HG03442 (cell line): ENCODE measurements at regions not wholly inside any gene's neighbourhood (a gene's known extent, or its start where the extent isn't known, plus 50 kb on each side); places are given as distances from the start of the nearest gene placed in this dataset.
A peak's percentile ranks its signal among the peaks of the same experiment; 100 is the strongest.
"Not testable (repeated sequence)": the region's sequence is repeated elsewhere in the genome, so short reads cannot be mapped to it uniquely, and the experiment has no call there.

ENCODE experiments used
- ATAC-seq: cut with Tn5 transposase; IDR thresholded peaks from one replicate; pipeline ENCODE4 v1.9.1; 2021; ENCODE audit warnings: mild to moderate bottlenecking, moderate library complexity; ENCODE audit not compliant: unreplicated experiment

- not testable (repeated sequence) for ATAC-seq
These were observed 246.7 kb upstream of the TP53TG3C start for GRCh38 chr16:32947336-32947735.

DNA sequence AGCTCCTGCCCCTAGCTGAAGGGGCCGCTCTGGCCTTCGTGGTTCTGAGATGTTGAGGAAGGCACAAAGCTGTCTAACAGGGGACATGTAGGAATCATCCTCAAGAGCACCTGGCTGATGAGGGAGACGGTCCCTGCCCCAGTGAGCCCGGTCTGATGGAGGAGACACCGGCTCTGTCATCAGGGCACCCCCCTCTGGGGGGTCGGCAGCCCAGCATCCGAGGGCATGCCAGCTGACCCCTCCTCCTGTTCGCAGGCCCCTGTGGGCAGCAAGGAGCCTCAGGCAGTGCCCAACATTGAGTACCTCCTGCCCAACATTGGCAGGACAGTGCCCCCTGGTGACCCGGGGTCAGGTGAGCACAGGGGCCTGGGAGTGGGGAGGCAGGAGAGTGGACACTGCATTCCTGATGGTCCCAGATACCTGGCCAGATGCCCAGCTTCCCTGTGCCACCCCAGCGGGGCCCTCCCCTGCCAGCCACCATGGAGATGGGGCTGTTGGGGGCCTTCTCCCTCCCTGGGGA lies 247.9 kb upstream of the TP53TG3C start:
- ATAC-seq: not testable (repeated sequence)

- not testable (repeated sequence) for ATAC-seq
These were observed 248.7 kb upstream of the TP53TG3C start for GRCh38 chr16:32945311-32945710.

DNA sequence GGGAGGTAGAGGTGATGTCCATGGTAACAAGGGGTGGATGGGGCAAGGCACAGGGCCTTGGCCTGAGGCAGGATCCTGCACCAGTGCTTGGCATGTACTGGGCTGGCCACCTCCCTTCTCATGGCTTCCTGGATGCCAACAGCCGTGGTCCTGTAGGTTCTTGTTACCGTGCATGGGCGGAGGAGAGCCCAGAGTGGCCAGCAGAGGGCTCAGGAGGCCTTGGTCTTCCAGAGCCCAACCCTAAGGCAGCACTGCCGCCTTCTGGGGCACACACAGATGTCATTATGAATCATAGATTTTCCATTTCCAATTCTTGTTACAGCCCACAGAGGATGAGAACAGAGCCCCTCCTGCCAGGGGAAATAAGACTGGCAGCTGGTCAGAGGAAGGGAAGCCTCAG lies 254.2 kb upstream of the TP53TG3C start:
- ATAC-seq: not testable (repeated sequence)

DNA sequence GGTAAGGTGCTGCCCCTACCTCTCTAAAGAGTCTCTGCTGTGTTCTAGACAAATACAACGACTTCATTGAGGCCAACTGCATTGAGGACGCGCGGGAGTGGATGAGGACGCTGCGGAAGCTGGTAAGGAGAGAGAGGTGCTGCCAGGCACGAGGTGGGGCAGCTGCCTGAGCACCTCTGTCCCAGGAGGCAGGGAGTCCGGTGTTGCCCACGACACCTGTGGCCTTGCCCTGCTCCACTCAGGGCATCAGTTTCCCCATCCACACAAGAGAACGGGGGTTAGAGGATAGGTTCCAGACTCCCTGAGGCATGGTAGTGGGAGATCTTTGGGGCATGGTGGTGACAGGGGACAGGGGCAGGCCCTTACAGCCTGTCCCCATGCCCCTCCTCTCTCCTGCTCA lies 256.1 kb upstream of the TP53TG3C start:
- ATAC-seq: not testable (repeated sequence)

DNA sequence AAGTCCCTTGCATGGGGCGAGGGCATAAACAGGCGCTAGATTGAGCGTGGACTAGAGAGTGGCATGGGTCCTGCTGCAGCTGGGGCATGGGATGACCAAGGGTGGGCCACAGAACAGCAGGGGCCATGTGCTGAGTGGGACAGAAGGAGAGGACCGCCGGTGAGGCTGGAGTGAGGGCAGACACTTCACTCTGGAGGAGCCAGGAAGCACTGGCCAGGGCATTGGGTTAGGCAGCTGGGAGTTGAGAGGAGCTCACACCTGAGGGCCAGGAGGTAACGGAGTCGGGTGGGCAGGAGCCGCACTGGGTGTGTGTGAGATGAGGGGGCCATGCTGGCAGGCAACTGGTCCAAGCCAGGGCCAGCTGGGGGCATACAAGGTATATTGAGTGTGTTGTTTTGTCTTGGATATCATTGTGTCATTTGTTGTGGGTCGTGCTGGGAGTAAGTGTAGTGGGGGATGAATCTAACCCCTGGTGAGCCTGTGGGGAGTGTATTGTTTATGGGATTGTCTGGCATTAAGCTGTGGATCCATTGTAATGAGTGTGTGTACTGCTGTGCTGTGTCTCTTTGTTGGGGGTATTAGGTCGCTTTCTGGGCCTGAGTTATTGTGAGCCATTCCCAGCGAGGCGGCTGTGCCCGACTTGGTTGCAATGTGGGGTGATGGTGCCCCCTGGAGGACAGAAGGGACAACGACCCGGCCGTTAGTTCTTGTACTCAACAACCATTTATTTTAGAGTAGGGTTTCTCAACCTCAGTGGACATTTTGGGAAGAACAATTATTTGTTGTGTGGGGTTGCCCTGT lies 256.5 kb upstream of the TP53TG3 start:
- ATAC-seq: peak; percentile 61

DNA sequence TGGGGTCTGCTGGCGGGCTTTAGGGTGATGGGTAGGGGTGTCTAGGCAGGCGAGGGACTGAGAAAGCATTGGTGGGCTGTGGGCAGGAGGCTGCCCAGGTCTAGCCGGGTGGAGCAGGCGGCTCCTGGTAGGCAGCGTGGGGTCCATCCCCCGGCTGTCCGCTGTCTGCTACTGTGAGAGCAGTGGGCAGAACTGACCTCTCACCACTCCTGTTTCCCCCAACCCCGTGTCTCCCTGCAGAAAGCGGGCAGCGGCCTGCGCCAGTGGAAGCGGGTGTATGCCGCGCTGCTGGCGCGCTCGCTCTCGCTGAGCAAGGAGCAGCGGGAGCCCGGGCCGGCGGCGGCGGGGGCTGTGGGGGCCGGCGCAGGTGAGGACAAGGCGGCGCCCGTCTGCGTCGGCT lies 249.2 kb upstream of the TP53TG3 start:
- not testable (repeated sequence) for ATAC-seq

DNA sequence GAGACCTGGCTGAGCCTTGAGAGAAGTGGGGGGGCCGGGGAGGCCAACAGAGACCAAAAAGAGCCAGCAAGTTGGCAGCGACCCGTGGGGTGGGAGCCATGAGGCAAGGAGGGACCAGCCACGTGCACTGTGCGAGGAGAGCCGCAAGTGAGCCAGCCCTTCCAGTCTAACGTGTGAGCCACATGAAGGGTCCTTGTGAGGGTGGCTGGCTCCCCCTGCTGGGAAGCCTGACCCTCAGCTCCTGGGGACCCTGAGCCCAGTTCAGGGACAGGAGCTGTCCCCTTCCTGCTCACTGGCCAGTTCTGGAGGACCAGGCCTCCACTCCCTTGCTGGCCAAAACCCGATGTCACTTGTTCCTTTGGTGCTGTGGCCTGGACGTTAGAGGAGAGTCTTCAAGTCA lies 246.6 kb upstream of the TP53TG3 start:
- not testable (repeated sequence) for ATAC-seq

DNA sequence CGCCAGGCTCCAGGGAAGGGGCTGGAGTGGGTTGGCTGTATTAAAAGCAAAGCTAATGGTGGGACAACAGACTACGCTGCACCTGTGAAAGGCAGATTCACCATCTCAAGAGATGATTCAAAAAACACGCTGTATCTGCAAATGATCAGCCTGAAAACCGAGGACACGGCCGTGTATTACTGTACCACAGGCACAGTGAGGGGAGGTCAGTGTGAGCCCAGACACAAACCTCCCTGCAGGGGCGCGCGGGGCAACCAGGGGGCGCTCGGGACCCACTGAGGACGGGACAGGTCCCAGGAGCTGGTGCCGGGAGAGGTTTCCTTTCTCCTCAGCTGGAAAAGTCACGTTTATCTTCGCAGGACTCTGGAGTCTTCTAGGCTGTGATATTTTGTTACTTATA lies 239.4 kb upstream of the TP53TG3 start:
- ATAC-seq: not testable (repeated sequence)

DNA sequence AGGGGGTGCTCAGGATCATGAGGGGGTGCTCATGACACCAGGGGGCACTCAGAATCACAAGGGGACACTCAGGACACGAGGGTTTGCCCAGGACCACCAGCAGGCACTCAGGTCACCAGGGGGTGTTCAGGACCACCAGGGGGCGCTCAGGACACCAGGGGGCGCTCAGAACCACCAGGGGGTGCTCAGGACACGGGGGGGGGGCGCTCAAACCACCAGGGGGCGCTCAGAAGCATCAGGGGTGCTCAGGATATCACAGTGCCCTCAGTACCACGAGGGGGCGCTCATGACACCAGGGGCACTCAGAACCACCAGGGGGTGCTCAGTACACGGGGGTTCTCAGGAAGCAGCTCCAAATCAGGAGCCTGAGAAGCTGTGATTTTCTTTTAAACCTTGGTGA lies 221.8 kb upstream of the TP53TG3 start:
- ATAC-seq: not testable (repeated sequence)

- ATAC-seq: not testable (repeated sequence)
These were observed 209.4 kb upstream of the TP53TG3 start for GRCh38 chr16:32885392-32885791.

DNA sequence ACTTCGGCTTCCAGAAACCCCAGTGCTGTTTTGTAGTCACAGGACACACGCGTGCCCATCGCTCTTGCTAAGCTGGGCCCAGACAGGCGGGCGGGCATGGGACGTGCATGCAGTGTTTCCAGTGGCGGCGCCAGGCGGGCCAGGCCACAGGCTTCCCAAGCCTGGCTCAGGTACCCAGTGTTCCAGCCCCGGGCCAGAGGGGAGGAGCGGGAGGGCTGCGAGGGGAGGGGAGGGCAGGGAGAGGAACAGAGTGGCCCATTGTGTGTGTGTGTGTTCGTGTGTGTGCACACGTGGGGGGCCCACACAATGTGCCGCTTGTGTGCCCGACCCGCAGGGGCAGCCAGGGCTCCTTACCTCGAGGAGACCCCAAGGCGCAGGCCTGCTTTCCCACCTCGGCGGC lies 208.6 kb upstream of the TP53TG3 start:
- not testable (repeated sequence) for ATAC-seq

- not testable (repeated sequence) for ATAC-seq
These were observed 206.4 kb upstream of the TP53TG3 start for GRCh38 chr16:32882328-32882857.

DNA sequence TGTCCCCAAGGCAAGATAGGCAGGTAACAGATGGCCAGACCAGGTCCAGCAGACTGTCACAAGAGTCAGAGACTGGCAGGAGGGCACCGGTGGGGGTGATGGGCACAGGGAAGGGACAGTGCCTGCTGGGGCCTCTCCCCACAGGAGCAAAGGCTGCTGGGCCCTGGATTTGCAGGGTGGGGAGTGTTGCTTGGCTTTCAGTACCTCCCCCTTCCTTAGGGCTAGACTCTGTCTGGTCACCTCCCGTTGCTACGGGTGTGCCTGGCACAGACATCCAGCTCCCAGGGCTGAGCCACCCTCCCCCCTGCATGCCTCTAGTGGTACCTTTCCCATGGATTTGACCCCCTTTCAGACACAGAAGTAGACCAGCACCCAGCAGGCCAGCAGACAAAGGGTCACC lies 205.7 kb upstream of the TP53TG3 start:
- not testable (repeated sequence) for ATAC-seq

- not testable (repeated sequence) for ATAC-seq
These were observed 204.0 kb upstream of the TP53TG3 start for GRCh38 chr16:32880009-32880408.

DNA sequence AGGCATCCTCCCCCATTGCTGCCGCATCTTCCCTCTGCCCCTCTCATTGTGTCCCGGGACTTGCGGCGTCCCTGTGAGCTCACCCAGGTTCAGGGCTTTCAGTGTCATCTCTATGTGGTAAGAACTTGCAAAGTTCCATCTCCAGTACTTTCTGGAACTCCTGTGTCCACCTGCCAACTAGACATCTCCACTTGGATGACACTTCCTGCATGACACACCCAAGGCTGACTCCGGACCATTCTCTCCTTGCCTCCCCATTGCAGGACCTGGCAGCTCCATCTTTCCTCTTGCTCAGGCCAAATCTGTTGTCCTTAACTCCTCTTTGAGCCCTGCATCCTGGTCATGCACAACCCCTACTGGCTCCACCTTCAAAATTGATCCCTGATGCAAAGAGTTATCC lies 200.8 kb upstream of the TP53TG3 start:
- not testable (repeated sequence) for ATAC-seq

GRCh38 chr16:32873783-32874182 lies 197.8 kb upstream of the TP53TG3 start:
- ATAC-seq: not testable (repeated sequence)

- ATAC-seq: not testable (repeated sequence)
These were observed 197.2 kb upstream of the TP53TG3 start for GRCh38 chr16:32873120-32873519.

DNA sequence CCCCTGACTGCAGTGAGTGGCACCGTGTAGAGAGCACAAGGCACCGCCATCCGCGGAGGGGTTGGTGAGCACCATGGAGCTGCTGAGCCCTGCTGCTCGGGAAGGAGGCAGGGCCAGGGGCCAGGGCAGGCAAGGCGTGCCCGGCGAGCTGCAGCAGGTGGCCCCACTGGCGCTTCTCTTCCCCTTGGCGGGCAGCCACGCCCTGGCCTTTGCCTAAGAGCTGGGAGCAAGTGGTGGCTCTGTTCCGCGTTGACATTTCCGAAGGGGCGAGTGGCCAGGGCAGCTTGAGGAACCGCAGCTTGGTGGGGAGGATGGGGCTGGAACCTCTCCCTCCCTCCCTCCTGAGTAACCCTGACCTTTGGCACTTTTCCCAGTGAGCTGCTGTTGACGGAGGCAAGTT lies 194.7 kb upstream of the TP53TG3 start:
- not testable (repeated sequence) for ATAC-seq

GRCh38 chr16:32868334-32868733 lies 192.4 kb upstream of the TP53TG3 start:
- not testable (repeated sequence) for ATAC-seq

- ATAC-seq: not testable (repeated sequence)
These were observed 189.3 kb upstream of the TP53TG3 start for GRCh38 chr16:32865284-32865683.
